Activated CD8-positive, alpha-beta memory T cell treated with anti-CD3 and anti-CD28 coated beads, Interleukin-2, amount 50 U/mL, for 1 hour (primary cell): ENCODE measurements at regions not wholly inside any gene's neighbourhood (a gene's known extent, or its start where the extent isn't known, plus 50 kb on each side); places are given as distances from the start of the nearest gene placed in this dataset.

Experiments used
- DNase-seq: peaks from one replicate; pipeline ENCODE4 v3.0.0-alpha.2; 2020; ENCODE audit errors: extremely low read depth

DNA sequence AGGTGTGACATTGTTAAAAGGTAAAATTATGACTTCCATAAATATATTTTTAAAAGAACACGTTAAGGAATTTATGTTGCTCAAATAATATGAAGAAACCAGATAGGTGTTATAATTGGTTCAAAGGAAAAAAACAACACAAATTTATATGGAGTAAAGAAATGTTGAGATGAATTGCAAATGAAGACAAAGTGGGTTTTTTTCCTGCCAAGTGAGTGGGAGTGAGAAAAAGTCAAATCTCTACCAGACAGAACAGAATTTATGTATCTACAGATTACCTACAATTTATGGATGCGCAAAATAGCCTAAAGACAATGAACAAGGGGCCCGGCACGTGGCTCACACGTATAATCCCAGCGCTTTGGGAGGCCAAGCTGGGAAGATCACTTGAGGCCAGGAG lies 159.7 kb upstream of the SLC1A4 start:
- DNase-seq, result no peak

DNA sequence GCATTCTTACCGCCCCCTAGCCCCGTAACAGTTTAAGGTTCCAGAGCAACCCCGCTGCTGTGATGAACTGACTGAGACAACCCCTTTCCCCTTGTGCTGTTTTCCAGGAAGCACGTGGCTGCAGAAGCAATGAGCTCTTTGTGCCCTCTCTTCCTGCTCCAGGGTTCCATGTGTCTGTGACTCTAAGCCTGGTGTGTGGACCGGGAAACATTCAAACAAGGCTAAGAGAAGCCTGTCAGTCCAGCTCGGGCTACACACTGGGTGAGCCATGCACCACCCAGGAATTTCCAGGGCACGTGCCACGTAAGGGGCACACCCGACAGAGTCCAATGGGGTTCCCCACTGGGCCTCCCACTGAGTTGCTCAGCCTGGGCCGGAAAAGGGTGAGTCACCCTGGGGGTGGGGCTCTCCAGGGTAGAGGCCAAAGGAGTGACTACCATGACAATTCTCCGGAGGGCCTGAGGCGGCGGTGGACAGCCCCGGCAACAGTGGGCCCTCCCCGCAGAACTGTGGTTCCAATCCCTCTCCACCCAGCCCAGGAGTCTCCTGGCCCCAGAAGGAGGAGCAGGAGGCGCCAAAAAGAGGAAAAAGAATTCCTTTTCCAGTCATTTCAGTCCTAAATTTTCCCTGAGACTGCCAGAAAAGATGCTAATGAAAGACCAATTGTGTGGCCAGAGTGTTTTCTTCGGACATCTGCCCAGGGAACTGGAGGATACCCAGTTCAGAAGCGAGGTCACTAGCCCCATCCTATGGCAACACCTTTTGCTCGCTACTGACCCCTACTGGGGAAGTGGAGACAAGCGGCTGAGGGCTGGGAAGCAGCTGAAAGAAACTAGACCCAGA lies 157.8 kb upstream of the SLC1A4 start:
- peak; percentile 53 for DNase-seq

DNA sequence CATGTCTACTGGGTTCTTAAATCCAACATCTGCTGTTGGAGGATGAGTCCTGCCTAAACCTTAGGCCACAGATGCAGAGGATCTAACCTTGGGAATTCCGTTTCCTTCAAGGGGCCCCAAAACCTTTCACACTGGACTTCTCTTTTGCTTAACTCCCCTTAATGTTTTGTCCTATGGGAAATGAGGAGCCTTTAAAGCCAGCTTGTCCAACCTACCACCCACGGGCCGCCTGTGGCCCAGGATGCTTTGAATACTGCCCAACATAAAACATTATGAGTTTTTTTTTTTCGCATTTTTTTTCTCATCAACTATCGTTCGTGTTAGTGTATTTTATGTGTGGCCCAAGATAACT lies 157.2 kb upstream of the SLC1A4 start:
- DNase-seq, result no peak

DNA sequence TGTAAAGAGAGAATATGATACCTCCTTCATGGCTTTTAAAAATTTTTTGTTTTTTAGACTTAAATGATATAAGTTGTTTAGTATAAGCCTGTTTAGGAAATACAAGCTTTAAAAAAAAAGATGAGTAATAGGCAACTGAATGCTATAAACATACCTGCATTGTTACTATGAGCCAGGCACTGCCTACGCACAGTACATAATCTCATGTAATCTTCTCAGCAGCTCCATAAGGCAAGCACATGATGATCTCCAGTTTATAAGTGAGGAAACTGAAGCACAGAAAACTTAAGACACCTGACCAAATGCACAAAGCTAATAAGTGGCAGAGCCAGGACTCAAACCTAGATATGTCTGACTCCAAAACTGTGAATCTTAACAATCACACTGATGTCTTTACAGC lies 156.3 kb upstream of the SLC1A4 start:
- DNase-seq, result no peak

DNA sequence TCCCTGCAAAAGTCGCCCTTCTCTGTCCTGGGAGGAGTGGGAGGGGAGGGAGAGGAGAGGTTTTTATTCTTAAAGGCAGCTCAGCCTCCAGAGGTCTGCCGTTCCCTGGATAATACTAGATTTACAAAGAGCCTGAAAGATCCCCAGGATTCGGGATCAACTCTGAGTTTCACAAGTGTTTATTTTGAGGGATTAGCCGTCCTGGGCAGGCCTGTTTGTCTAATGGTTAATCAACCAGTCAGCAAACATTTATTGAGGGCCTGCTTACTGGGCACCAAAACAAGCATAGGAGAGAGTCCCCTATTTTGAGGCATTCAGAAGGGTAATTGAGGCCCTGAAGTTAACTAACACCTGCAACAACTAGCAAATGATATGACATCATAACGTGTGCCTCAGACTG lies 152.6 kb upstream of the SLC1A4 start:
- no peak for DNase-seq

DNA sequence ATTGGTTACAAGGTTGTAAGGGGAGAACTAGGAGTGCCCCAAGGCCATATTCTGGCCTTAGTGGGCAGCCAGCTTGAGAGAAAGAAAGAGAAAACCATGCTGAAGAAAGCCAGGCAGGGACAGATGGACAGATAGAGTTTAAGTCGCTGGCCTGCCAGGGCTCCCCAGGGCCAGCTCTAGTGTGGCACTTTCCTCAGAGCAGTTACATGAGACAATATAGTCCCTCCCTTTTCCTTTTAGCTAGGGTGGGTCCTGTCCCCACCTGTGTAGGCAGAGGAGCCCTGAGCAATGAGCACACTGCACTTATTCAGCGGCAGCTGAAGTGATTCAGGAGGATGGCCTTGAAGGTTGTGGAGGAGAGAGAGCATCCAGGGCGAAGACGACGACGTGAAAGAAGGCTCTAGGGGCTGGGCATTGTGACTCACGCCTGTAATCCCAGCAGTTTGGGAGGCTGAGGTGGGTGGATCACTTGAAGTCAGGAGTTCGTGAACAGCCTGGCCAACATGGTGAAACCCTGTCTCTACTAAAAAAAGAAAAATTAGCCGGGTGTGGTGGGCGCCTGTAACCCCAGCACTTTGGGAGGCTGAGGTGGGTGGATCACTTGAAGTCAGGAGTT lies 152.0 kb upstream of the SLC1A4 start:
- no peak for DNase-seq

DNA sequence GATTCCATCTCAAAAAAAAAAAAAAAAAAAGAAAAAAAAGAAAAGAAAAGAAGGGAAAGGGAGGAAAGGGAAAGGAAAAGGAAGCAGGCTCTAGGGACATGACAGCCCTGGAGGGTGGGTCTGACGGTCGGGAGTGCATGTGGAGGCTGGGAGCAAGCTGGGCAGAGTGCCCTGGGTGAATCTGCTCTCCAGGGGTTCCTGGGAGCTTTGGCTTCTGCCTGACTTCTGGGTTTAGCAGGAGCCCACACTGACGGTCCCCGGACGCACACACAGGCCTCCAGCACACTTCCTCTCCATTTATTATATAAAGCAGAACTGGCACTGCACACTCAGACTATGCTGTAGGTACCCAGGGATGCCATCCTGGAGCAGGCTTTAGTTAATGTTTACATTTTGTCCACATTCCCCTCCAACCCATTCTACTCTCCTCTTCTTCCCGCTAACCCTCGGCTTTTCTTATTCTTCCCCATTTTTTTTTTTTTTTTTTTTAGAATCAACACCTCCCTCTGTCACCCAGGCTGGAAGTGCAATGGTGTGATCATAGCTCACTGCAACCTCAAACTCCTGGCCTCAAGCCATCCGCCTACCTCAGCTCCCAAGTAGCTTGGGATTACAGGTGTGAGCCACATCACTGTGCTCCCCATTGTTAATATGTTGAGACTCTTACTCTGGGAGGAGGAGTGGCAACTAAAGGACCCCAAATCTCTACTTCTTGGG lies 151.1 kb upstream of the SLC1A4 start:
- no peak for DNase-seq

DNA sequence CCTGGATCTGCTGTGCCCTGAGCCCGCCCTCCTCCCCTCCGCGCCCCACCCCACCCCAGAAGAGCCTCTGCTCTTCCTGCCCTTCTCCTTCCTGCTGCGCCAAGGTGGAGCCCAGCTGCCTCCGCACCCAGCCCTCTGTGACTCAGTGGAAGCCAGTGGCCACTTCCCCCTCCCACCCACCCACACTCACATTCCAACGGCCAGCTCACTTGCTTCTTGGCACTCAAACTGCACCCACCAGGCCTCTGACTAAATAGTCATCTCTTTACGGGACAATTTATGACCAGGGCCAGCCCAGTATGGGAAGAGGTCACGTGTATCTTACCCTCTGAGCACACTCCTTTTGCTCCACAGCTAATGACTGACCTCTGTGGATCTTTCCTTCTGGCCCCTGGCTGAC lies 150.4 kb upstream of the SLC1A4 start:
- DNase-seq, result no peak

DNA sequence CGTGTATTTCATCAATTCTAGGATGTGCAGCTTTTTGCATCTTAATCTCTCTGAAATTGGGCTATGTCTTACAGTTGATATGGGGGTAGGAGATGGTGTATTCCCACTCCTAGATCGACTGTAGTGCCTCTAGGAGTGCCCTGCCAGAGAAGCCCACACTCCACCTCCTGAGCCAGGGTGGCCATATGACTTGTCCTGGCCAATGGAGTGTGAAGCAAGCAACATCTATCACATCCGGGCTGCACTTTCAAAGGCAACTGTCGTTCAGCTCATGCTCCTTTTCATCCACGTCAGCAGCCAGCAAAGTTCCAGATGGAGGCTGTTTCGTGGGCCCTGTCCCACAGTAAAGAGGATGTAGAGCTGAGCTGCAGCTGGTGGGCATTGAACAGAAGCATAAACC lies 149.4 kb upstream of the SLC1A4 start:
- no peak for DNase-seq

DNA sequence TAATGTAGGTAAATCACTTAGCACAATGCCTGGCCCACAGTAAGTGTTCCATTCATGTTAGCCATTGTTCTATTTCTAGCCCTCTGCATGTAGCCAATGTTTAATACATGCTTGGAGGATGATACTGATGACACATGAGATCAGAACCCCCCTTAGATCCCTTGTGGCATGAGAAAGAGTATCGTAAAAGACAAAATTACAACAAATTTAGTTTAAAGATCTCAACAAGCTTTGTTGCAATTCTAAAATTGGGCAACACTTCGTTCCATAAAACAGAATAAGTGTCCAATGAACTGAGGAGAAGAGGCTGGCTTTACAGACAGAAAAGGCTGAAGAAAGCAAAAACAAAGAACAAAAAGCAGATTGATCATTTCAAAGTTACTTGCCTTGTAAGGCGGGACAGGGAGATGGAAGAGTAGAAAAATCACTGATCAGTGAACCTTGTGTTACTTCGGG lies 148.7 kb upstream of the SLC1A4 start:
- DNase-seq, result no peak

DNA sequence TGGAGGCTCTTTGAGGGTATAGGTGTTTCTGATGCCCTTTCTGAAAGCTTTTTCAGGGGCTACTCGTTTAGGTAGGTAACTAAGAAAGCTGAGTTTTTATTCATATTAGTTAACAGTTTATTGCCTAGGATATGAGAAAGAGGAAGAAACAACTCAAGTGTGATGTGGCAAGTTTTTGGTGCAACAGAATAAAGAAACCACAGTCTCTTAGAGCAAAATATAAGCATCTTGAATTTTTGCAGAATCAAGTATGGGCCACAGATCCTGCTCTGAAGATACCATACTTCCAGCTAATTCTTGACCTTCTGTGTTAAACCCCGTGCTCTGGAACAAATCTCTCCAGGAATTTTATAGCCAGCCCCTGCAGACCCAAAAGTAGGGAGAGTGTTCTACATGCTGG lies 147.7 kb upstream of the SLC1A4 start:
- no peak for DNase-seq

DNA sequence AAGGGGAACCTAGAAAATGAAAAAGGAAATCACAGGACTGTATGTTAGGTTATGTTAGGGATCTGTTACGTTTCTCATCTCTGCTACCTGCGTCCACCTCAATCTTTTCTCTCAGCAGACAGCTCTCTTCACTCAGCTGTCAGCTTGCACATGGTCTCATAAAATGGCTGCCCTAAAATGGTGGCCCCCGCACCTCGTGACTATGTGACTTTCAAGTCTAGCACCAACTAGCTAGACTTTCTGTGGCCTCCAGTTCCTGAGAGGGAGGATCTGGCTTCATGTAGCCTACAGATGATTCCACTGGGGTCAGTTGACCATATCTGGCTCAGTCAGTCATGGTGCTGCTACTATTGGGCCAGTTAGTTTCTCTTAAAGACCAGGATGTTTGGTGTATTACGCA lies 147.2 kb upstream of the SLC1A4 start:
- DNase-seq, result no peak

DNA sequence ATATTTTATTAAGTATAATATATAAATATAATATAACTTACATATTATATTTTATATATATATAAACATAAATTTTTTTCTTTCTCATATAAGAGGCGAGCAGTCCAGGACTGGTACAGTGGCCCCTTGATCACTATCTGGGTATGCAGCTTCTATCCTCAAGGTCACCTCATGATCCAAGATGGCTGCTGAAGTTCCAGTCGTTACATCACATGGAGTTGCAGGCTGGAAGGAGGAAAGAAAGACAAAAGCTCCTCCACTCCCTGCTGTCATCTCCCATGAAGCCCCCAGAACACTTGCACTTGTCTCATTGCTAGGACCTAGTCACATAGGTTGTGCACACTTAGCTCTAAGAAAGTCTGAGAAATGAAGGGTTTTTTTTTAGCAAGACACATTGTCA lies 145.1 kb upstream of the SLC1A4 start:
- no peak for DNase-seq

DNA sequence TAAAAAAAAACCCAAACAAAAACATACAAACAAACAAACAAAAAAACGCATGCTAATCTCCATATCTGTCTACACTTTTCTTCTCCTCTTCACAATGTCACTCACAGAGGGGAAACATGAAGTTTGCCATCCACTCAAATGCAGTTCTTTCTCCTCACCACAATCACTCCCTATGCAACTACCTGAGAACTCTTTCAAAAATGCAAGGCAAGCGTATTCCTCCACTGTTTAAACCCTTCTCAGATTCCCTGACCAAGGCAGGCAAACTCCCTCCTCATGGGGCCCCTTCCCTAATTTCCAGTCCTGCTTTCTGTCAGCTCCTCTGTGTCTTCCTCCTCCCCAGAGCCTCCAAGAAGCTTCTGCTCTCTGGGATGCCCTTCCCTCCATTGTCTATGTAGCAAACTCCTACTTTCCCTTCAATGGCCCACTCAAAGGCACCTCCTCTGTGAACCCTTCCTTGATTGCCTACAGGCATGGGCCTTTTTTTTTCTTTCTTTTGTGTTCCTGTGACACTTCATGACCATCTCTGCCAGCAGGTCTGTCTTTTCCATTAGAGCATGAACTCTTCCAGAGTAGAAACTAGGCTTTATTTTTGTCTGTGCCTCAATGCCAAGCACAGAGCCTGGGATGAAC lies 143.8 kb upstream of the SLC1A4 start:
- no peak for DNase-seq

DNA sequence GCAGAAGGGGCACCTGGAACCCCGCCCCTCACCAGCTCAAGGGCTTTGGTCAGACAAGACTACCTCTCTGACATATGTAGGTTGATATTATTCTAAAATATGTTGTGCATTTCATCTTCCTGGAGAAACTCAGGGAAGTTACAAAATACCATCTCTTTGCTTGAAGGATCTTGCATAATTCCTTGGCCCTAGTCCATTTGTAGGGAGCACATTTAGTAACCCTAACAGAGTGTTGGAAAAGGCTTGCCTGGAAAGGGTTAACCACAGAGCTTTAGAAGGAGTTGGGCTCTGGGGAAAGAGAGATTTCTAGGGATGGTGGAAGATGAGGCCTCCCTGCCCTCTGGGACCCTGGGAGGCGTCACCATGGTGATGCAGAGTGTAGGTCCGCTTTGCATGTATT lies 143.0 kb upstream of the SLC1A4 start:
- DNase-seq, result no peak

DNA sequence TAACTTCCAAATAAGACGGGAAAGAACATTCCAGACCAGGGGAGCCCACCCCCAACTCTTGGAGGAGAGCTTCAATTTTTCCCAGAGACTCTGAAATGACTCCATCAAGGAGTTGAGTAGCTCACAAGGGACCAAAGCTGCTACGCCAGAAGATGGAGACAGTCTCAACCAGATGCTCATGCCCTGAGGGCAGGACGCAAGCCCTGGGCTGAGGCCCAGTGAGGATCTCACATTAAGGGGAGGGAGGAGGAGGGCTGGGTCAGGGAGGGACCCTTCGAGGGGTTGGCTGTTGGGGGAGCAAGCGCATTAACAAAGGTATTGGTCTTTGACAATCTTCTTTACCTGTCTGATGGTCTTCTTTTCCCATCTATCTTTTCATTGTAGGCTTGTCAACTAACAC lies 141.3 kb upstream of the SLC1A4 start:
- no peak for DNase-seq

DNA sequence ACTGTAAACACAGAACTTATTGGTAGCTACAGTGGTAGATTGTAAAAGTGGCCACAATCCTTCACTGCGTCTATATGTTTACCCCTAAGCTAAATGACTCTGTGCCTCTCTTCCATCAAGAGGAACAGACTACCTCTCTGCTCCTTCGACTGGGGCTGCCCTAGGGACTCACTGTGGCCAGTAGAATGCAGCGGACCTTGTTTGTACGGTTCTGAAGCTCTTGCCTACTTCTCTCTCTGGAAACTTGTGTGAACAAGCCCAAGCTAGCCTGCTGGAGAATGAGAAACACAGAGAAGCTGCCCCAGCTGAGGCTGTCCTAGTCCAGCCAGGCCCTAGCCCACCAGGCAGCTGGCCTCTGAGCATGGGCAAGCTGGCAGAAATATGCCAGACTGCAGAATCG lies 140.8 kb upstream of the SLC1A4 start:
- DNase-seq, result no peak

DNA sequence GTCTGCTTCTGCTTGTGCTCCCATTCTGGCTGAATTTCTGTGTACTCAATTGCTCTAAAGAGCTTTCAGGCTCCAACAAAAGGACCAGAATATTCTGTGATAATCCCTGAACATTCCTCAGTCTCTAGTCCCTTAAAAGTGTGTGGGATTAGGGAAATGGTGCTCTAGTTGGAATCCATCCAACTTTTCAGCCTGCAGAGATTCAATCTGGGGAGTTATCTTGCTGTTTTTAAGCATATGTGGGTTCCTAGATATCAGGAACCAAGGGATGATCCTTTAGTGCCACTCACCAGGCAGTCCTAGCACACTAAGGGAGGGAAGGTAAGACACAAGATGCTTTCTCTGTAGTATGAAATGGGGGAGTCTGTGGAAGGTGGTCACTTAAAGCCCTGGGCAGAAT lies 140.3 kb upstream of the SLC1A4 start:
- DNase-seq, result no peak

DNA sequence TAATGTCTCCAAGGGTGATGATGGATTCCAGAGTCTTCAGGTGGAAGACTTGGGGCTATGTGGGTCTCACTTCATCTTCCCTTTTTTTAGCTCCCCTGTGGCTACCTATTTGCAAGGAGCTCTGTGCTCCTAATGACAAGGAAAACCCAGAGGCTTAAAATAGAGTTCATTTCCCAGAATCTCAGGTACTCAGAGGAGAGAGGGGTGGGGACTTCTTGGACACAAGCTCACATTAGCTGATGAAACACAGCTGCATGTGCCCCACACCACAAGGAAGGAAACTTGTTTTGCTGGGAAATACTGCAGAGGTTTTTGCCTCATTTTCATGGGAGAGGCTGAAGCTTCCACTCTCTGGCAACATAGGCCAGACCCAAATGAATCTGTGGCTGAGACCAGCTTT lies 138.6 kb upstream of the SLC1A4 start:
- no peak for DNase-seq

DNA sequence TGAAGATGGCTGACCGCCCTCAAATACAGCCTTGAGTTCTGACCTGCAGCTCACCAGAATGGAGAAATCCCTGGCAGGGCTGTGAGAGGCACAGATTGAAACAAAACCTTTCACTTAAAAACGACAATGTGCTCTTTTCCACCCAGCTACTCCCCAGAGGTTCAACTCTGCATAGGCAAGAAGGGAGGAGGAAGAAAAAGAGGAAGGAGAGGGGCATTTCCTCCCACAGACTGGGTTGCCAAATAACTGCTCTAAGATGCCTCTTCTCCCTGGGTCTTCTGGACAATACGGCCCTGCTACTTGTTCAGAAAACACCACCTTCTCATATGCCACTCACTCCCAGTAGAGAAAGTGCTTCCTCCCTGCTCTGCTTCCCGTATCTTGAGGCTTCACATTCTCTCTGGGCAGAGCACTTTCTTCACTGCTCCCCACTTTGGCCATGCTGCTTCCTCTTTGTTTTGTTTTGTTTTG lies 136.4 kb upstream of the SLC1A4 start:
- DNase-seq, result no peak

DNA sequence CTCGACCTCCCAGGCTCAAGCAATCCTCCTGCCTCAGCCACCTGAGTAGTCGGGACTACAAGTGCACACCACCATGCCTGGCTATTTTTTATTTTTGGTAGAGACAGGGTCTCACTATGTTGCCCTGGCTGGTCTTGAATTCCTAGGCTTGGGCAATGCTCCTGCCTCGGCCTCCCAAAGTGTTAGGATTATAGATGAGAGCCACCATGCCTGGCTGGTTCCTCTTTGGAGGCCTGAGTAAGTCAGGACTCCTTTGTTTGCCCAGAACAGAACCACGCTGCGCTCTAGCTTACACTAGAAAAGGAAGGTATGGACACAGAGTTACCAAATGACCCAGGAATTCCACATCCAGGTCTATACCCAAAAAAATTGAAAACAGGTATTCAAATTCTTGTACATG lies 135.9 kb upstream of the SLC1A4 start:
- no peak for DNase-seq

DNA sequence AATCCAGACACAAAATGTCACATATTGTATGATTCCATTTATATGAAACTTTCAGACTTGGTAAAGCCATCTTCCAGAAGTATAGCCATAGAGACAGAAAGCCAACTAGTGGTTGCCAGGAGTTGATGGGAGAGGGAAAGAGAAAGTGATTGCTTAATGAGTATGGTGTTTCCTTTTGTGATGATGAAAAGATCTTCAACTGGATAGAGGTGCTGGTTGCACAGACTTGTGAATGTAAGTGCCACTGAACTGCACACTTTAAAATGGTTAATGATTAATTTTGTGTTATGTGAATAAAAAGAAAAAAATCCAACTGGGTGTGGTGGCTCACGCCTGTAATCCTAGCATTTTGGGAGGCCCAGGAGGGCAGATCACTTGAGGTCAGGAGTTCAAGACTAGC lies 135.3 kb upstream of the SLC1A4 start:
- DNase-seq, result no peak
